22Rv1 (cell line): ENCODE measurements at regions not wholly inside any gene's neighbourhood (a gene's known extent, or its start where the extent isn't known, plus 50 kb on each side); places are given as distances from the start of the nearest gene placed in this dataset.

Experiments used
- CTCF ChIP-seq: fragments of 450-650 bp; IDR thresholded peaks from 2 replicates; pipeline ENCODE4 v1.5.1; 2017; ENCODE audit warnings: mild to moderate bottlenecking
- ZFX ChIP-seq: fragments of 450-650 bp; IDR thresholded peaks from 2 replicates; pipeline ENCODE4 v1.6.1; 2017; ENCODE audit warnings: antibody characterized with exemption, borderline replicate concordance

DNA sequence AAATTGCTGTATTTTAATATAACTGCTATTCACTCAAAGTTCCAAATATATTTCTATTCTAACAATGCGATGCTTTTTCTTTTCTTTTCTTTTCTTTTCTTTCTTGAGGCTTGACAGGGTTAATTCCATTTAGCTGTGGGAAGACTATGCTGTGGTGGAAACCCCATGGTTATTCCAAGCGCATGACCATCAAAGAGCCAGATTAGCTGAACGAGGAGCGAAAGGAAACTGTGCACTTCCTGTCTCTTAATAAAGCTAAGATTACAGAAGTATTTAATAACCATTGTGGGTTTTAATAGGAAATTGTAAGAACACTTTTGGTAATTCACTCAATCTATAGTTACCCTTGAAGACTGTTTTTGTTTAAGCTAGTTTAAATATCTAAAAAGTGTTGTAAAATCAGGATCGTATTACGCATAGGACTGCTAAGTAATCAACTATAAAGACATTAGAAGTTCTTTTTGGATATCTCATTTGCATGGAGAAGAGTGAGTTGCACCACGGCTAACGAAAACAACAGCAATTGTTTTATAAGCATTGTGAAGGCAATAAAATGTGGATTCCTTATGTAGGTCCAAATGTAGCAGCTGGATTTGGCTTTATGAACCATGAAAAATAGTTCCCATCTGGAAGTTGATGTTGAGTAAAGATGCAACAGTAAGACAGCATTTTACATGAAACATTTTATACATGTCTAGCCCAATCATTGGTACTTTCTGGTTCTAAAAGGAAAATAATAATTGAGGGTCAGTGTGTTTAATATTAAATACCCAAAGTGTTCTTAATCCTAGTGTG, 105.4 kb downstream of the ZIC1 start:
- no peak for TF ChIP-seq CTCF
- no peak for TF ChIP-seq ZFX
